ENCODE measurements at regions not wholly inside any gene's neighbourhood (a gene's known extent, or its start where the extent isn't known, plus 50 kb on each side); places are given as distances from the start of the nearest gene placed in this dataset.

GRCh38 chr6:170182093-170182780 lies 108.6 kb downstream of the DLL1 start:
- WGBS, 2 donors = 71 to 72% methylated on average over 19 of the region's 19 CpGs
- Histone ChIP-seq H3K27ac (no peak overlapping the region), H3K4me3 (no peak overlapping the region), H3K27me3 (no peaks in the 10 kb centered on the region), H3K9me3 (no peaks in the 10 kb centered on the region), H3K4me1 (no peaks in the 10 kb centered on the region), H3K36me3 (ENCODE audit: low read depth, missing control alignments) (no peaks in the 10 kb centered on the region)
- intact Hi-C loops (cut with DNase I; ENCODE audit: low total_unique reads) = no loop called here
- TF ChIP-seq CTCF (IDR thresholded peaks at IDR 0.05) = no peak
- no peak for TF ChIP-seq POLR2A (IDR thresholded peaks at IDR 0.05)
- no peak for DNase-seq

- H3K27me3 ChIP-seq = no peaks in the 10 kb centered on the region
- no peaks in the 10 kb centered on the region for H3K9me3 ChIP-seq
- H3K4me3 ChIP-seq = no peak overlapping the region
- TF ChIP-seq CTCF (IDR thresholded peaks at IDR 0.05) = no peak
- TF ChIP-seq POLR2A (IDR thresholded peaks at IDR 0.05) = no peak
- intact Hi-C loops (cut with DNase I; ENCODE audit: low total_unique reads) = no loop called here
- peaks cover 5% of the 10 kb centered on the region for H3K4me1 ChIP-seq
- H3K36me3 ChIP-seq (ENCODE audit: low read depth, missing control alignments) = no peaks in the 10 kb centered on the region
- 93 to 94% methylated on average over 5 of the region's 5 CpGs for WGBS, 2 donors
- no peak overlapping the region for H3K27ac ChIP-seq
- no peak for DNase-seq
Observed at GRCh38 chr6:170181338-170181690, 109.6 kb downstream of the DLL1 start.

GRCh38 chr6:170180671-170181337 lies 110.1 kb downstream of the DLL1 start:
- H3K27me3 ChIP-seq = no peaks in the 10 kb centered on the region
- peaks cover 8% of the 10 kb centered on the region for H3K4me1 ChIP-seq
- no peak for DNase-seq
- no peaks in the 10 kb centered on the region for H3K9me3 ChIP-seq
- intact Hi-C loops (cut with DNase I; ENCODE audit: low total_unique reads) = no loop called here
- no peak overlapping the region for H3K4me3 ChIP-seq
- no peak for TF ChIP-seq POLR2A (IDR thresholded peaks at IDR 0.05)
- no peak for TF ChIP-seq CTCF (IDR thresholded peaks at IDR 0.05)
- 87 to 95% methylated on average over 19 to 23 of the region's 23 CpGs for WGBS, 2 donors
- H3K27ac ChIP-seq = no peak overlapping the region
- H3K36me3 ChIP-seq (ENCODE audit: low read depth, missing control alignments) = no peaks in the 10 kb centered on the region

GRCh38 chr6:170179616-170180324 lies 111.1 kb downstream of the DLL1 start:
- DNase-seq = no peak
- Histone ChIP-seq H3K27me3 (no peaks in the 10 kb centered on the region), H3K36me3 (ENCODE audit: low read depth, missing control alignments) (no peaks in the 10 kb centered on the region), H3K9me3 (no peaks in the 10 kb centered on the region), H3K27ac (no peak overlapping the region), H3K4me1 (peaks cover 8% of the 10 kb centered on the region), H3K4me3 (no peak overlapping the region)
- WGBS, 2 donors = 87% methylated on average over 9 to 10 of the region's 10 CpGs
- intact Hi-C loops (cut with DNase I; ENCODE audit: low total_unique reads) = no loop called here
- no peak for TF ChIP-seq POLR2A (IDR thresholded peaks at IDR 0.05)
- TF ChIP-seq CTCF (IDR thresholded peaks at IDR 0.05) = no peak

All from testis (tissue), 2 donors.